SK-N-MC (cell line): ENCODE measurements at regions not wholly inside any gene's neighbourhood (a gene's known extent, or its start where the extent isn't known, plus 50 kb on each side); places are given as distances from the start of the nearest gene placed in this dataset.

Experiments used
- EZH2 ChIP-seq: fragments of 200-600 bp; sonication (generic); IDR thresholded peaks from one replicate; pipeline ENCODE4 v1.6.1; 2017; ENCODE audit warnings: antibody characterized with exemption
- FOXP2 ChIP-seq: optimal IDR thresholded peaks from 2 replicates; pipeline ENCODE3; 2011; ENCODE audit warnings: mild to moderate bottlenecking, moderate library complexity; ENCODE audit not compliant: insufficient read depth; ENCODE audit errors: extremely low read length, control extremely low read depth
- POLR2AphosphoS5 ChIP-seq: IDR thresholded peaks from 2 replicates; pipeline ENCODE4 v1.6.1; 2012; ENCODE audit warnings: mild to moderate bottlenecking, low read depth, low read length, borderline replicate concordance

GRCh38 chr4:59258002-59258401, 1942.1 kb upstream of the ADGRL3 start:
- TF ChIP-seq POLR2AphosphoS5 = no peak
- no peak for TF ChIP-seq EZH2
- TF ChIP-seq FOXP2 = no peak
